Fibroblast of the aortic adventitia (primary cell): ENCODE measurements at regions not wholly inside any gene's neighbourhood (a gene's known extent, or its start where the extent isn't known, plus 50 kb on each side); places are given as distances from the start of the nearest gene placed in this dataset.

Source experiments
- DNase-seq: peaks from one replicate; pipeline ENCODE4 v3.0.0-alpha.2; 2010; ENCODE audit warnings: low read depth
- H3K4me3 ChIP-seq: 2 replicates; pipeline ENCODE4 v1.5.1; 2011; ENCODE audit warnings: low read depth, mild to moderate bottlenecking, control low read depth, low read length, moderate library complexity
- CTCF ChIP-seq: IDR thresholded peaks from 2 replicates; pipeline ENCODE4 v1.5.1; 2011; ENCODE audit warnings: mild to moderate bottlenecking, low read length, control low read depth, inconsistent platforms; ENCODE audit not compliant: insufficient read depth

- TF ChIP-seq CTCF, result no peak
Observed at GRCh38 chr11:116224889-116225200, 547.9 kb downstream of the BUD13 start.

GRCh38 chr11:116224154-116224888, 548.5 kb downstream of the BUD13 start:
- TF ChIP-seq CTCF, result peak; percentile 71
- no peak overlapping the region for H3K4me3 ChIP-seq
- peak; percentile 29 for DNase-seq

More at GRCh38 chr11:116224889-116225200, 547.9 kb downstream of the BUD13 start:
- no peak overlapping the region for H3K4me3 ChIP-seq
- DNase-seq, result no peak

- TF ChIP-seq CTCF, result no peak
- no peak for DNase-seq
- no peak overlapping the region for H3K4me3 ChIP-seq
Observed at GRCh38 chr11:116221351-116221750, 551.4 kb downstream of the BUD13 start.

- DNase-seq, result no peak
- TF ChIP-seq CTCF, result no peak
- no peak overlapping the region for H3K4me3 ChIP-seq
Observed at GRCh38 chr11:116219171-116219635, 553.6 kb downstream of the BUD13 start.

GRCh38 chr11:116217441-116217840, 555.3 kb downstream of the BUD13 start:
- no peak for DNase-seq
- H3K4me3 ChIP-seq, result no peak overlapping the region
- no peak for TF ChIP-seq CTCF

GRCh38 chr11:116217006-116217405, 555.8 kb downstream of the BUD13 start:
- no peak overlapping the region for H3K4me3 ChIP-seq
- peak; percentile 58 for TF ChIP-seq CTCF
- peak; percentile 32 for DNase-seq
